D721Med (cell line): ENCODE measurements at regions not wholly inside any gene's neighbourhood (a gene's known extent, or its start where the extent isn't known, plus 50 kb on each side); places are given as distances from the start of the nearest gene placed in this dataset.

Source experiments
- DNase-seq: peaks from one replicate; pipeline ENCODE4 v3.0.0; 2011; ENCODE audit warnings: low spot score; ENCODE audit not compliant: insufficient read length
- FAIRE-seq: peaks from 2 replicates; lab custom pipeline; 2011; peaks lifted over from hg19 to GRCh38; lab: Jason Lieb, UNC
- CTCF ChIP-seq: IDR thresholded peaks from 2 replicates; pipeline ENCODE4 v1.5.1; 2012; ENCODE audit warnings: mild to moderate bottlenecking, control low read depth; ENCODE audit not compliant: insufficient read depth; ENCODE audit errors: missing control alignments

GRCh38 chr6:2363211-2363610, 117.8 kb upstream of the GMDS start:
- no peak for TF ChIP-seq CTCF
- no peak for FAIRE-seq
- no peak for DNase-seq

- TF ChIP-seq CTCF = no peak
- FAIRE-seq (no peak), DNase-seq (no peak)
Measured at GRCh38 chr6:2361195-2361594, 115.8 kb upstream of the GMDS start.

GRCh38 chr6:2360716-2361115, 115.3 kb upstream of the GMDS start:
- no peak for TF ChIP-seq CTCF
- no peak for FAIRE-seq
- DNase-seq = no peak

GRCh38 chr6:2360126-2360525, 114.7 kb upstream of the GMDS start:
- TF ChIP-seq CTCF = no peak
- DNase-seq (no peak), FAIRE-seq (no peak)

- no peak for DNase-seq
- FAIRE-seq = no peak
Measured at GRCh38 chr6:2355150-2355549, 109.7 kb upstream of the GMDS start.

GRCh38 chr6:2354138-2354491, 108.7 kb upstream of the GMDS start:
- no peak for TF ChIP-seq CTCF
- no peak for FAIRE-seq

More at GRCh38 chr6:2355150-2355549, 109.7 kb upstream of the GMDS start:
- no peak for TF ChIP-seq CTCF

GRCh38 chr6:2353412-2354137, 108.2 kb upstream of the GMDS start:
- TF ChIP-seq CTCF = peak; percentile 90
- DNase-seq (no peak), FAIRE-seq (no peak)

More at GRCh38 chr6:2354138-2354491, 108.7 kb upstream of the GMDS start:
- DNase-seq = no peak
